ENCODE measurements at regions not wholly inside any gene's neighbourhood (a gene's known extent, or its start where the extent isn't known, plus 50 kb on each side); places are given as distances from the start of the nearest gene placed in this dataset.
"Not testable (repeated sequence)": the region's sequence is repeated elsewhere in the genome, so short reads cannot be mapped to it uniquely, and the experiment has no call there.

GRCh38 chr3:25171118-25171807, 256.8 kb upstream of the RARB start:
- no peak for DNase-seq

- DNase-seq: no peak
Measured at GRCh38 chr3:25171897-25172296, 256.2 kb upstream of the RARB start.

GRCh38 chr3:25173606-25174005, 254.5 kb upstream of the RARB start:
- no peak for DNase-seq

GRCh38 chr3:25174251-25174650, 253.8 kb upstream of the RARB start:
- DNase-seq: no peak

DNA sequence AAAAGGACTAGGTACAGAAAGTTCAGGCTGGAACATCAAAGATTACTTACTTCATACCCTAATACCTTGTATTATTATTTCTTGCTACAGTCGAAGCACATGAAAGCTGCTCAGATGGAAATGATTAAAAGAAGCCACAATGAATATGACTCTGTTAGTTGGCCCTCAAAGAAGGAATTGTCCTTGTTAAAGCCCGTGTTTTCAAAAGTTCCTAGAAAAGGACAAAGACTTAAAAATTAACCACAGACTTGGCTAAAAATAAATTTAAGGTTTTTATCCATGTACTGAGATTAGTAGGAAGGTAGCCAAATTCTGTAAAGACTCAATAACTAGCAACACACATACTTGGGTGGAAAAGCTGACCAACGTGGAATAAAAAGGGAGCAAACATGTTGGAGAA, 251.0 kb upstream of the RARB start:
- no peak for DNase-seq

- no peak for DNase-seq
Measured at GRCh38 chr3:25178672-25179071, 249.4 kb upstream of the RARB start.

DNA sequence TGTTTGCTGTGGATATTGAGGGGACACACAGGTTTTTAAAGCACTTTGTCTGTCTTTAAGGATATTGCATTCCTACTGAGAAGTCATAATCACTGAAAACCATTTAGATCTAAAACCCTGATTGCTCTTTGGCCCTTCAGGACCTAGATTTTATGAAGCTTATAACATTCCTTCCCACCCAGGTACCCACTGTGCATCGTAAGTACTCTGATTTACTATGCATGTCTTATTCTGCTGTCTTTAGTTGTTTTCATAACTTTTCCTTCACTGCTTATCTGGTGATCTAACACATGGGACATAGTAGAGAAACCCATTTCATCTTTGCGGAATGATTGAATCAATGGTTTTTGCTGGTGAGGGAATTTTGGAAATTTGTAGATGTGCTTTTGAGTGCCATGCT, 247.0 kb upstream of the RARB start:
- DNase-seq: no peak

DNA sequence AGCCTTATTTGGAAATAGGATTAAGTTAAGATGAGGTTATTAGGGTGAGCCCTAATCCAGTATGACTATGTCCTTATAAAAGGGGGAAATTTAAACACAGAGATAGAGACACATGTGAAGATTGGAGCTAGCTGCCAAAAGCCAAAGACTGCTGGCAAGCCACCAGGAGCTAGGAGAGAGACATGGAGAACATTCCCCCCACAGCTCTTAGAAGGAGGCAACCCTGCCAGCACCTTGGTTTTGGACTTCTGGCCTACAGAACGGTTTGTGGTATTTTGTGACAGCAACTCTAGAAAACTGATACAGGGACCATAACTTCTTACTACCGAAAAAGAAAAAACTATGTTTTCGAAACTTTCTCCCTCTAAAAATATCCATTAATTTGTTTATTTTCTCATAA, 245.3 kb upstream of the RARB start:
- no peak for DNase-seq

DNA sequence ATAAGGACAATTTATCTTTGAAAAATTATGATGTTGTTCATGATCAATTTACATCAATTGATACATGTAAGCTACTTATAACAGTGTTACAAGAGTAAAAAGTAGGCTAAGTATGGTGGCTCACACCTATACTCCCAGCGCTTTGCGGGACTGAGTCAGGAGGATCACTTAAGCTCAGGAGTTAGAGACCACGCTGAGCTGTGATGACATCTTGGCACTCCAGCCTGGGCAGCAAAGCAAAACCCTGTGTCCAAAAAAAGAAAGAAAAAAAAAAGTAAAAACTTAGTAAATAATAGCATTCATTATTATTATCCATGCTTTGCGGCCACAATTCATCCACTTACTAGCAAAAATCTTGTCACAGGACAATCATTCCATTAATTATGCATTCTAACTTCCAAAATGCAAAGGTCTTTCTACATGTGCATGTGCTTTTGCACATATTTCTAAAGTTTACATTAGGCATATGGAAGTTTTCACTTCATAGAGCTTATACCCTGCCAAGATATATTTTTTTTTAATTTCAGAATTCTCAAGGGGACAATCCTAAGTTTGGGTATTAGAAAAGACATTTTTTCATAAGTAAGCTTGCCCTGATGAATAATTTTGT, 243.3 kb upstream of the RARB start:
- DNase-seq: no peak

DNA sequence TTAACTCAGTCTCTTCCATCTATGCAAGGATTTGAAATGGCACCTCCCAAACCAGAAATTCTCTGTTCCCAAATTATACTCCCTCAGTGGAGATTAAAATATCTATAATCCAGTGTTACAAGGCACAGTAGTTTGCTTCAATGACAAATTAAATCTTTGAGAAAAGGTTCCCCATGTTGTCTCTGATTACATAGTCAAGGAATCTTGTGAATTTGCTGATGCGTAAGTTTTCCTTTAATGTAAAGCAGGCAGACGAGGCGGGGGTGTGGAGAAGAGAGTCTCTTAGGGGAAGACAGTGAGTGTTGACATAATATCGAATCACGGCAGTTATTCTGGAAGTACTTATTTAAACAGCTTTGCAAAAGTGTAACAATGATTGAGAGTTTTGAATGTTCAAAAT, 236.4 kb upstream of the RARB start:
- no peak for DNase-seq

DNA sequence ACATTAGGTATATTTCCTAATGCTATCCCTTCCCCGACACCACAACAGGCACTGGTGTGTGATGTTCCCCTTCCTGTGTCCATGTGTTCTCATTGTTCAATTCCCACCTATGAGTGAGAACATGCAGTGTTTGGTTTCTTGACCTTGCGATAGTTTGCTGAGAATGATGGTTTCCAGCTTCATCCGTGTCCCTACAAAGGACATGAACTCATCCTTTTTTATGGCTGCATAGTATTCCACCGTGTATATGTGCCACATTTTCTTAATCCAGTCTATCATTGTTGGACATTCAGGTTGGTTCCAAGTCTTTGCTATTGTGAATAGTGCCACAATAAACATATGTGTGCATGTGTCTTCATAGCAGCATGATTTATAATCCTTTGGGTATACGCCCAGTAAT, 228.5 kb upstream of the RARB start:
- not testable (repeated sequence) for DNase-seq

- no peak for DNase-seq
Measured at GRCh38 chr3:25212736-25213135, 215.3 kb upstream of the RARB start.

GRCh38 chr3:25214034-25214433, 214.0 kb upstream of the RARB start:
- DNase-seq: no peak

DNA sequence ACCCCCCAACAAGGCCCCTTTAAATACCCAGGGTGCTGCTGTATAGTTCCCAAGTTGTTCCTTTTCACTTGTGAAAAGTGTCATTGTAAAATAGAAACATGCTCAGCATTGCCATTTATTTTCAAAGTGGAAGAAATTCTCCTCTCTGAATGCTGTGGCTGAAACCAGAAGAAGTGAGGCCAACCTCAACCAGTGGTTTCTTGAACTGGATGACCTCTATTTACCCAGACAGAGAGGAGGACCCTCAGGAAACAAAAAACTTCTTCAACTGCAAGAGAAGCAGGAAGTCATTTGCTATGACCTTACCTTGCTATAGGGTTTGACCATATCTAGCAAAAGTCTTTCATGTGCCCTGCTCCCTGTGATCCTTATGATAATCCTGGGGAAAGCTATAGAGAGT, 209.7 kb upstream of the RARB start:
- DNase-seq: no peak

GRCh38 chr3:25226747-25227146, 201.3 kb upstream of the RARB start:
- no peak for DNase-seq

- no peak for DNase-seq
Measured at GRCh38 chr3:25229586-25229985, 198.5 kb upstream of the RARB start.

GRCh38 chr3:25235031-25235430, 193.0 kb upstream of the RARB start:
- peak; percentile 12 for DNase-seq

DNA sequence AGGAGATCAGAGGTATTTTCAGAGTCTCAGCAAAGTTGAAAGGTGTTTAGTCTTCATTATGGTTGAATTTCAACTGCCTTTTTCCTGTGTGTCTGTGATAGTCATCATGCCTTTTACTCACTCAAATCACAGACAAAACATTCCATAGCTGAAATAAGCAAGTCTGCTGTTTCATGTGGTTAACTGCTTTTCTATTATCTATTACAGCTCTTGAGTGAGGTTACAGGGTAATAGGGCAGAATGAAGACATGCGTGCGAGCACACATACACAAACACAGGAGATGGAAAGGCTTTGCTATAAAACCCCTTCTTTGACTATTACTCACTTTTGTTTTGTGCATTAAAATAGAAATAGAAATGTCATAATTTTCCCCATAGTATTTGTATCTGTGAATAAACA, 192.6 kb upstream of the RARB start:
- no peak for DNase-seq

- DNase-seq: no peak
Measured at GRCh38 chr3:25237602-25238001, 190.5 kb upstream of the RARB start.

DNA sequence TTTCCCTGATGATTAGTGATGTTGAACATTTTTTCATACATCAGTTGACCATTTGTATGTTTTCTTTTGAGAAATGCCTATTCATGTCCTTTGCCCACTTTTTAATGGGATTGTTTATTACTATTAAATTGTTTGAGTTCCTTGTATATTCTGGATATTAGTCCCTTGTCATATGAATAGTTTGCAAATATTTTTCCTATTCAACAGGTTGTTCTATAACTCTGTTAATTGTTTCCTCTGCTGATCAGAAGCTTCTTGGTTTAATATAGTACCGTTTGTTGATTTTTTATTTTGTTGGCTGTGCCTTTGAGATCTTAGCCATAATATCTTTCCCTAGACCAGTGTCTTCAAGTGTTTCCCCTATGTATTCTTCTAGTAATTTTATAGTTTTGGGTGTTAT, 189.0 kb upstream of the RARB start:
- no peak for DNase-seq

DNA sequence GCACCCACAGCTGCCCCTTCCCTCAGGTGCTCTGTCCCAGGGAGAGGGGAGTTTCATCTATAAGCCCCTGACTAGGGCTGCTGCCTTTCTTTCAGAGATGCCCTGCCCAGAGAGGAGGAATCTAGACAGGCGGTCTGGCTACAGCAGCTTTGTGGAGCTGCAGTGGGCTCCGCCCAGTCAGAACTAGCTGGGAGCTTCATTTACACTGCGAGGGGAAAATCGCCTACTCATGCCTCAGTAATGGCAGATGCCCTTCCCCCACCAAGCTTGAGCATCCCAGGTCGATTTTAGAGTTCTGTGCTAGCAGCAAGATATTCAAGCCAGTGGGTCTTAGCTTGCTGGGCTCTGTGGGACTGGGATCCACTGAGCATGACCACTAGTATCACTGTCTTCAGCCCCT, 181.2 kb upstream of the RARB start:
- no peak for DNase-seq

DNA sequence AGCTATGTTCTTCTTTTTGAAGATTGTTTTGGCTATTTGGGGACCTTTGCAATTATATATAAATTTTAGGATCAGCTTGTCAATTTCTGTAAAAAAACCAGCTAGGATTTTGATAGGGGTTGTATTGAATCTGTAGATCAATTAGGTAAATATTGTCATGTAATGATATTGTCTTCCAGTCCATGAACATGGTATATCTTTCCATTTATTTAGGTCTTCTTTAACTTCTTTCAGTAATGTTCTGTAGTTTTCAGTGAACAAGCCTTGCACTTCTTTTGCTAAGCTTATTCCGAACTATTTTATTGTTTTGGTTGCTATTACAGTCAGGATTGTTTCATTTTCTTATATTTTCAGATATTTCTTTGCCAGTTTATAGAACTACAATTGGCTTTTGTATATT, 175.8 kb upstream of the RARB start:
- DNase-seq: no peak

- DNase-seq: no peak
Measured at GRCh38 chr3:25257026-25257425, 171.0 kb upstream of the RARB start.

GRCh38 chr3:25259871-25260270, 168.2 kb upstream of the RARB start:
- no peak for DNase-seq

- no peak for DNase-seq
Measured at GRCh38 chr3:25262322-25262721, 165.7 kb upstream of the RARB start.
